Loucy (cell line): ENCODE measurements at regions not wholly inside any gene's neighbourhood (a gene's known extent, or its start where the extent isn't known, plus 50 kb on each side); places are given as distances from the start of the nearest gene placed in this dataset.

Experiments used
- H2AFZ ChIP-seq: fragments of 200-600 bp; sonication (generic); 2 replicates; pipeline ENCODE4 v1.6.0; 2016; ENCODE audit warnings: antibody characterized with exemption, mild to moderate bottlenecking, low read length, moderate library complexity
- H3F3A ChIP-seq: fragments of 200-600 bp; 2 replicates; pipeline ENCODE4 v1.6.0; 2016; ENCODE audit warnings: antibody characterized with exemption, low read depth, mild to moderate bottlenecking
- H3K27me3 ChIP-seq: fragments of 200-600 bp; sonication (generic); 2 replicates; pipeline ENCODE4 v1.6.1; 2014; ENCODE audit warnings: low read length, mild to moderate bottlenecking; ENCODE audit not compliant: insufficient read depth, poor library complexity, severe bottlenecking
- H3K36me3 ChIP-seq: fragments of 200-600 bp; sonication (generic); 2 replicates; pipeline ENCODE4 v1.6.1; 2016; ENCODE audit warnings: low read length; ENCODE audit not compliant: insufficient read depth
- H3K4me1 ChIP-seq: fragments of 200-600 bp; sonication (generic); 2 replicates; pipeline ENCODE4 v1.5.1; 2014; ENCODE audit warnings: low read length, mild to moderate bottlenecking; ENCODE audit not compliant: insufficient read depth, poor library complexity, severe bottlenecking
- H3K4me2 ChIP-seq: fragments of 200-600 bp; sonication (generic); 2 replicates; pipeline ENCODE4 v1.6.0; 2014; ENCODE audit warnings: antibody characterized with exemption, low read length, low read depth, mild to moderate bottlenecking; ENCODE audit not compliant: poor library complexity, severe bottlenecking
- H3K4me3 ChIP-seq: fragments of 200-600 bp; sonication (generic); 2 replicates; pipeline ENCODE4 v1.5.1; 2014; ENCODE audit warnings: low read length, mild to moderate bottlenecking, mixed read lengths; ENCODE audit not compliant: poor library complexity, severe bottlenecking
- H3K79me2 ChIP-seq: fragments of 200-600 bp; sonication (generic); 2 replicates; pipeline ENCODE4 v1.6.1; 2014; ENCODE audit warnings: low read length; ENCODE audit not compliant: insufficient read depth
- H3K9ac ChIP-seq: fragments of 200-600 bp; sonication (generic); 2 replicates; pipeline ENCODE4 v1.6.0; 2014; ENCODE audit warnings: mild to moderate bottlenecking, low read depth, low read length, moderate library complexity; ENCODE audit not compliant: poor library complexity, severe bottlenecking
- H3K9me2 ChIP-seq: fragments of 200-600 bp; sonication (generic); replicated peaks from 2 replicates; pipeline ENCODE4 v1.6.1; 2016; ENCODE audit warnings: low read depth, low read length, mixed read lengths
- H3K9me3 ChIP-seq: fragments of 200-600 bp; sonication (generic); 2 replicates; pipeline ENCODE4 v1.6.1; 2014; ENCODE audit warnings: mild to moderate bottlenecking, antibody characterized with exemption, low read length, low read depth; ENCODE audit not compliant: insufficient read depth
- H4K20me1 ChIP-seq: fragments of 200-600 bp; sonication (generic); 2 replicates; pipeline ENCODE4 v1.6.0; 2014; ENCODE audit warnings: antibody characterized with exemption, low read length, mild to moderate bottlenecking; ENCODE audit not compliant: insufficient read depth, poor library complexity, severe bottlenecking
- CTCF ChIP-seq: fragments of 200-600 bp; sonication (generic); conservative IDR thresholded peaks from 2 replicates; pipeline ENCODE4 v1.5.1; 2014; ENCODE audit warnings: mild to moderate bottlenecking, antibody characterized with exemption, low read length
- EZH2phosphoT487 ChIP-seq: fragments of 200-600 bp; IDR thresholded peaks from 2 replicates; pipeline ENCODE4 v1.6.1; 2018; ENCODE audit warnings: antibody characterized with exemption, mild to moderate bottlenecking, moderate library complexity, borderline replicate concordance

- Histone ChIP-seq H3K9me3 (no peaks in the 10 kb centered on the region), H3K4me2 (no peak overlapping the region), H2AFZ (no peak overlapping the region), H3K9ac (no peak overlapping the region), H3K9me2 (no peaks in the 10 kb centered on the region), H3F3A (no peaks in the 10 kb centered on the region), H3K4me1 (peaks cover 6% of the 10 kb centered on the region), H3K79me2 (no peaks in the 10 kb centered on the region), H3K4me3 (no peak overlapping the region), H3K36me3 (no peaks in the 10 kb centered on the region), H3K27me3 (no peaks in the 10 kb centered on the region), H4K20me1 (no peaks in the 10 kb centered on the region)
- TF ChIP-seq EZH2phosphoT487 (no peak), CTCF (no peak)
Observed at GRCh38 chr5:176735383-176736265, 74.7 kb upstream of the UNC5A start.

- Histone ChIP-seq H3K27me3 (no peaks in the 10 kb centered on the region), H3K4me1 (peaks cover 6% of the 10 kb centered on the region), H4K20me1 (no peaks in the 10 kb centered on the region), H3K9me2 (no peaks in the 10 kb centered on the region), H3F3A (no peaks in the 10 kb centered on the region), H3K9me3 (no peaks in the 10 kb centered on the region), H3K4me3 (no peak overlapping the region), H3K79me2 (no peaks in the 10 kb centered on the region), H3K36me3 (no peaks in the 10 kb centered on the region), H3K9ac (no peak overlapping the region), H3K4me2 (no peak overlapping the region), H2AFZ (no peak overlapping the region)
- TF ChIP-seq EZH2phosphoT487 (no peak), CTCF (no peak)
Observed at GRCh38 chr5:176736301-176736930, 73.9 kb upstream of the UNC5A start.

GRCh38 chr5:176736931-176737745 lies 73.2 kb upstream of the UNC5A start:
- H3K4me1 ChIP-seq: peaks cover 2% of the 10 kb centered on the region
- no peaks in the 10 kb centered on the region for H3K9me3 ChIP-seq
- H3K4me2 ChIP-seq: no peak overlapping the region
- TF ChIP-seq CTCF: no peak
- TF ChIP-seq EZH2phosphoT487: no peak
- no peaks in the 10 kb centered on the region for H3K9me2 ChIP-seq
- H2AFZ ChIP-seq: no peak overlapping the region
- no peaks in the 10 kb centered on the region for H3F3A ChIP-seq
- no peaks in the 10 kb centered on the region for H3K36me3 ChIP-seq
- no peaks in the 10 kb centered on the region for H3K79me2 ChIP-seq
- H3K27me3 ChIP-seq: no peaks in the 10 kb centered on the region
- no peak overlapping the region for H3K4me3 ChIP-seq
- H3K9ac ChIP-seq: no peak overlapping the region
- no peaks in the 10 kb centered on the region for H4K20me1 ChIP-seq
